H9 (cell line): ENCODE measurements at regions not wholly inside any gene's neighbourhood (a gene's known extent, or its start where the extent isn't known, plus 50 kb on each side); places are given as distances from the start of the nearest gene placed in this dataset.
A peak's percentile ranks its signal among the peaks of the same experiment; 100 is the strongest.
"Not testable (repeated sequence)": the region's sequence is repeated elsewhere in the genome, so short reads cannot be mapped to it uniquely, and the experiment has no call there.

Experiments used
- DNase-seq: peaks from one replicate; pipeline ENCODE4 v3.0.0-alpha.2; 2017
- H2AFZ ChIP-seq: one replicate; pipeline ENCODE4 v1.6.1; 2013; ENCODE audit warnings: mild to moderate bottlenecking, low read length, control low read depth, moderate library complexity
- H2AK5ac ChIP-seq: 2 replicates; pipeline ENCODE4 v1.6.1; 2013; ENCODE audit warnings: low read length, control low read depth, mixed read lengths; ENCODE audit not compliant: insufficient read length
- H2BK120ac ChIP-seq: one replicate; pipeline ENCODE4 v1.6.1; 2013; ENCODE audit warnings: low read depth, mild to moderate bottlenecking, low read length, control low read depth, inconsistent platforms; ENCODE audit not compliant: poor library complexity, severe bottlenecking
- H2BK12ac ChIP-seq: 2 replicates; pipeline ENCODE4 v1.6.1; 2013; ENCODE audit warnings: low read length, control low read depth, mixed read lengths, low read depth; ENCODE audit not compliant: insufficient read length
- H2BK15ac ChIP-seq: 2 replicates; pipeline ENCODE4 v1.6.1; 2013; ENCODE audit warnings: low read depth, low read length, control low read depth
- H2BK20ac ChIP-seq: one replicate; pipeline ENCODE4 v1.6.1; 2013; ENCODE audit warnings: low read depth, mild to moderate bottlenecking, low read length, control low read depth, inconsistent platforms; ENCODE audit not compliant: poor library complexity, severe bottlenecking
- H2BK5ac ChIP-seq: 2 replicates; pipeline ENCODE4 v1.6.1; 2013; ENCODE audit warnings: low read length, control low read depth, mixed read lengths; ENCODE audit not compliant: insufficient read length
- H3K14ac ChIP-seq: 2 replicates; pipeline ENCODE4 v1.6.1; 2013; ENCODE audit warnings: low read length, control low read depth; ENCODE audit not compliant: insufficient read depth
- H3K18ac ChIP-seq: 2 replicates; pipeline ENCODE4 v1.6.1; 2013; ENCODE audit warnings: low read depth, mild to moderate bottlenecking, mixed read lengths, low read length, control low read depth; ENCODE audit not compliant: insufficient read length
- H3K23ac ChIP-seq: 2 replicates; pipeline ENCODE4 v1.6.1; 2013; ENCODE audit warnings: low read length, control low read depth, mixed read lengths, low read depth; ENCODE audit not compliant: insufficient read length
- H3K23me2 ChIP-seq: 2 replicates; pipeline ENCODE4 v1.6.1; 2013; ENCODE audit warnings: low read depth, mild to moderate bottlenecking, mixed read lengths, low read length, control low read depth; ENCODE audit not compliant: insufficient read length, poor library complexity, severe bottlenecking
- H3K27ac ChIP-seq: 2 replicates; pipeline ENCODE4 v1.5.1; 2013; ENCODE audit warnings: low read length, control low read depth, mixed read lengths, low read depth; ENCODE audit not compliant: insufficient read length
- H3K27me3 ChIP-seq: 2 replicates; pipeline ENCODE4 v1.6.1; 2013; ENCODE audit warnings: low read length, control low read depth, inconsistent platforms; ENCODE audit not compliant: insufficient read depth
- H3K4ac ChIP-seq: 2 replicates; pipeline ENCODE4 v1.6.1; 2013; ENCODE audit warnings: low read depth, mild to moderate bottlenecking, control low read depth, inconsistent platforms, low read length, moderate library complexity
- H3K4me1 ChIP-seq: 2 replicates; pipeline ENCODE4 v1.6.1; 2013; ENCODE audit warnings: low read length, control low read depth, inconsistent platforms; ENCODE audit not compliant: insufficient read depth
- H3K4me2 ChIP-seq: 2 replicates; pipeline ENCODE4 v1.6.1; 2013; ENCODE audit warnings: low read length, control low read depth, mixed read lengths; ENCODE audit not compliant: insufficient read length, insufficient read depth
- H3K56ac ChIP-seq: 2 replicates; pipeline ENCODE4 v1.6.1; 2013; ENCODE audit warnings: low read depth, mild to moderate bottlenecking, mixed read lengths, low read length, control low read depth; ENCODE audit not compliant: insufficient read length
- H3K79me1 ChIP-seq: 2 replicates; pipeline ENCODE4 v1.6.1; 2013; ENCODE audit warnings: low read depth, mild to moderate bottlenecking, moderate library complexity, low read length, control low read depth, inconsistent platforms; ENCODE audit not compliant: insufficient read depth, poor library complexity, severe bottlenecking
- H3K79me2 ChIP-seq: 2 replicates; pipeline ENCODE4 v1.6.1; 2013; ENCODE audit warnings: low read length, control low read depth, inconsistent platforms; ENCODE audit not compliant: insufficient read depth
- H3K9ac ChIP-seq: 2 replicates; pipeline ENCODE4 v1.6.1; 2013; ENCODE audit warnings: low read length, control low read depth, mixed read lengths; ENCODE audit not compliant: insufficient read length; ENCODE audit errors: extremely low read depth
- H3K9me3 ChIP-seq: one replicate; pipeline ENCODE4 v1.6.1; 2013; ENCODE audit warnings: low read depth, low read length, inconsistent platforms; ENCODE audit not compliant: control insufficient read depth
- H3T11ph ChIP-seq: one replicate; pipeline ENCODE4 v1.6.1; 2013; ENCODE audit warnings: mild to moderate bottlenecking, low read length, control low read depth, inconsistent platforms
- H4K20me1 ChIP-seq: one replicate; pipeline ENCODE4 v1.6.1; 2013; ENCODE audit not compliant: control insufficient read depth, insufficient read length, insufficient read depth
- H4K5ac ChIP-seq: 2 replicates; pipeline ENCODE4 v1.6.1; 2013; ENCODE audit warnings: low read depth, mild to moderate bottlenecking, mixed read lengths, low read length, control low read depth; ENCODE audit not compliant: insufficient read length
- H4K8ac ChIP-seq: replicated peaks from 2 replicates; pipeline ENCODE4 v1.6.1; 2013; ENCODE audit warnings: low read length, control low read depth, mixed read lengths, low read depth; ENCODE audit not compliant: insufficient read length
- H4K91ac ChIP-seq: 2 replicates; pipeline ENCODE4 v1.6.1; 2013; ENCODE audit warnings: low read depth, mild to moderate bottlenecking, moderate library complexity, mixed read lengths, low read length, control low read depth; ENCODE audit not compliant: insufficient read length
- H3K27ac Mint-ChIP-seq, 3 experiments: 2 replicates in 2 of 3; 3 replicates in 1 of 3; pipeline ENCODE4 v1.8.0; 2020 to 2021; ENCODE audit warnings: mixed read lengths in 3 of 3, mild to moderate bottlenecking in 1 of 3, moderate library complexity in 1 of 3
- H3K27me3 Mint-ChIP-seq: 2 replicates; pipeline ENCODE4 v1.8.0; 2021; ENCODE audit warnings: low read depth, mild to moderate bottlenecking, moderate library complexity, mixed read lengths
- H3K36me3 Mint-ChIP-seq, 3 experiments: 2 replicates in 2 of 3; 3 replicates in 1 of 3; pipeline ENCODE4 v1.8.0; 2020 to 2021; ENCODE audit warnings: low read depth in 3 of 3, mixed read lengths in 3 of 3; ENCODE audit not compliant: insufficient read depth in 1 of 3
- H3K4me1 Mint-ChIP-seq, 2 experiments: 2 replicates each; pipeline ENCODE4 v1.8.0; 2020; ENCODE audit warnings: mixed read lengths in 2 of 2
- H3K4me3 Mint-ChIP-seq, 2 experiments: 2 replicates in 1 of 2; 3 replicates in 1 of 2; pipeline ENCODE4 v1.8.0; 2020 to 2021; ENCODE audit warnings: mild to moderate bottlenecking in 2 of 2, mixed read lengths in 2 of 2, moderate library complexity in 1 of 2
- H3K9me3 Mint-ChIP-seq, 2 experiments: 2 replicates in 1 of 2; 3 replicates in 1 of 2; pipeline ENCODE4 v1.8.0; 2020; ENCODE audit warnings: mild to moderate bottlenecking in 2 of 2, mixed read lengths in 2 of 2, moderate library complexity in 1 of 2
- CTCF ChIP-seq: fragments of 200-600 bp; sonication (generic); conservative IDR thresholded peaks from 3 replicates; pipeline ENCODE4 v1.8.0; 2021; ENCODE audit warnings: antibody characterized with exemption, mild to moderate bottlenecking

- not testable (repeated sequence) for H4K20me1 ChIP-seq, H3T11ph ChIP-seq, H2BK12ac ChIP-seq, DNase-seq, H3K79me1 ChIP-seq, H3K23me2 ChIP-seq, H3K14ac ChIP-seq, H3K4me3 Mint-ChIP-seq, H4K5ac ChIP-seq, H2AFZ ChIP-seq, H3K27me3 ChIP-seq, H3K9ac ChIP-seq, H2BK20ac ChIP-seq, H3K4me2 ChIP-seq, H2BK15ac ChIP-seq, H2AK5ac ChIP-seq, H3K9me3 ChIP-seq, H3K27me3 Mint-ChIP-seq, H3K23ac ChIP-seq, H4K91ac ChIP-seq, H3K4me1 Mint-ChIP-seq, H3K27ac ChIP-seq, H4K8ac ChIP-seq, H3K36me3 Mint-ChIP-seq, H3K27ac Mint-ChIP-seq, H3K18ac ChIP-seq, H3K56ac ChIP-seq, H3K4me1 ChIP-seq, H2BK5ac ChIP-seq, H3K79me2 ChIP-seq, H3K4ac ChIP-seq, H2BK120ac ChIP-seq
- peaks cover 20 to 36% of the 10 kb centered on the region in 2 experiments for H3K9me3 Mint-ChIP-seq
- peak; percentile 53 for TF ChIP-seq CTCF
Observed at GRCh38 chr3:75527657-75528056, 136.5 kb upstream of the FRG2C start.
